GM23338 (cell line): ENCODE measurements at regions not wholly inside any gene's neighbourhood (a gene's known extent, or its start where the extent isn't known, plus 50 kb on each side); places are given as distances from the start of the nearest gene placed in this dataset.

Source experiments
- ATAC-seq: fragments of 200-7000 bp; cut with Tn5 transposase; 3 replicates; pipeline ENCODE4 v1.9.1; 2020
- DNase-seq: peaks from one replicate; pipeline ENCODE4 v3.0.0-alpha.2; 2015; ENCODE audit warnings: low spot score
- H2AFZ ChIP-seq: fragments of 200-600 bp; sonication (generic); 2 replicates; pipeline ENCODE4 v1.8.0; 2016; ENCODE audit warnings: antibody characterized with exemption, mild to moderate bottlenecking, moderate library complexity
- H3F3A ChIP-seq: fragments of 200-600 bp; sonication (generic); replicated peaks from 2 replicates; pipeline ENCODE4 v1.8.0; 2017; ENCODE audit warnings: antibody characterized with exemption, mixed run types, low read depth
- H3K27ac ChIP-seq: fragments of 200-600 bp; sonication (generic); 2 replicates; pipeline ENCODE4 v1.6.1; 2016; ENCODE audit warnings: low read depth
- H3K27me3 ChIP-seq: fragments of 200-600 bp; sonication (generic); 2 replicates; pipeline ENCODE4 v1.8.0; 2016; ENCODE audit warnings: mild to moderate bottlenecking, mixed run types, moderate library complexity; ENCODE audit not compliant: insufficient read depth
- H3K36me3 ChIP-seq: fragments of 200-600 bp; sonication (generic); 2 replicates; pipeline ENCODE4 v1.8.0; 2016; ENCODE audit warnings: mild to moderate bottlenecking; ENCODE audit not compliant: insufficient read depth
- H3K4me1 ChIP-seq: fragments of 200-600 bp; sonication (generic); 2 replicates; pipeline ENCODE4 v1.8.0; 2016; ENCODE audit warnings: mild to moderate bottlenecking, moderate library complexity; ENCODE audit not compliant: insufficient read depth
- H3K4me2 ChIP-seq: fragments of 200-600 bp; sonication (generic); 2 replicates; pipeline ENCODE4 v1.7.1; 2017; ENCODE audit warnings: mixed run types
- H3K4me3 ChIP-seq: fragments of 200-600 bp; sonication (generic); 2 replicates; pipeline ENCODE4 v1.6.1; 2016; ENCODE audit warnings: mixed run types
- H3K79me2 ChIP-seq: fragments of 200-600 bp; sonication (generic); replicated peaks from 2 replicates; pipeline ENCODE4 v1.8.0; 2017; ENCODE audit warnings: mild to moderate bottlenecking; ENCODE audit not compliant: insufficient read depth
- H3K9me2 ChIP-seq: fragments of 200-600 bp; sonication (generic); 2 replicates; pipeline ENCODE4 v1.8.0; 2017; ENCODE audit not compliant: insufficient read depth
- H4K20me1 ChIP-seq: fragments of 200-600 bp; sonication (generic); replicated peaks from 2 replicates; pipeline ENCODE4 v1.8.0; 2017; ENCODE audit warnings: mild to moderate bottlenecking; ENCODE audit not compliant: insufficient read depth
- H3K27ac Mint-ChIP-seq: 2 replicates; pipeline ENCODE4 v1.8.0; 2020; ENCODE audit warnings: inconsistent platforms, mild to moderate bottlenecking, moderate library complexity, mixed read lengths
- H3K27me3 Mint-ChIP-seq: 3 replicates; pipeline ENCODE4 v1.8.0; 2022; ENCODE audit warnings: low read depth, mild to moderate bottlenecking, moderate library complexity, mixed read lengths, inconsistent platforms; ENCODE audit not compliant: insufficient read depth, poor library complexity
- H3K36me3 Mint-ChIP-seq: 3 replicates; pipeline ENCODE4 v1.8.0; 2021; ENCODE audit warnings: low read depth, mild to moderate bottlenecking, inconsistent platforms, moderate library complexity, mixed read lengths
- H3K4me1 Mint-ChIP-seq: 3 replicates; pipeline ENCODE4 v1.8.0; 2020; ENCODE audit warnings: mild to moderate bottlenecking, inconsistent platforms, mixed read lengths
- H3K4me3 Mint-ChIP-seq: 3 replicates; pipeline ENCODE4 v1.8.0; 2021; ENCODE audit warnings: moderate library complexity, mild to moderate bottlenecking, inconsistent platforms, mixed read lengths
- H3K9me3 Mint-ChIP-seq: 3 replicates; pipeline ENCODE4 v1.8.0; 2020; ENCODE audit warnings: moderate library complexity, mild to moderate bottlenecking, inconsistent platforms, mixed read lengths
- CTCF ChIP-seq, 2 experiments: fragments of 200-600 bp in 1 of 2; sonication (generic) in 1 of 2; conservative IDR thresholded peaks; 2 replicates each; pipeline versions ENCODE4 v1.5.1 to v1.6.1; 2016 to 2017; ENCODE audit warnings: antibody characterized with exemption in 2 of 2, low read depth in 2 of 2, mild to moderate bottlenecking in 2 of 2, moderate library complexity in 1 of 2
- EZH2 ChIP-seq: fragments of 200-600 bp; sonication (generic); IDR thresholded peaks from one replicate; pipeline ENCODE4 v1.8.0; 2017; ENCODE audit warnings: antibody characterized with exemption, mild to moderate bottlenecking, low read depth; ENCODE audit not compliant: unreplicated experiment
- EZH2phosphoT487 ChIP-seq: fragments of 200-600 bp; sonication (generic); IDR thresholded peaks from one replicate; pipeline ENCODE4 v1.8.1; 2018; ENCODE audit warnings: antibody characterized with exemption; ENCODE audit not compliant: unreplicated experiment
- JUNB ChIP-seq: IDR thresholded peaks from one replicate; pipeline ENCODE4 v1.6.1; 2016; ENCODE audit warnings: antibody characterized with exemption; ENCODE audit not compliant: unreplicated experiment
- POLR2AphosphoS5 ChIP-seq: IDR thresholded peaks from 2 replicates; pipeline ENCODE4 v1.6.1; 2016; ENCODE audit warnings: antibody characterized with exemption, low read depth
- ZNF114 ChIP-seq: fragments of 250-450 bp; sonication (Bioruptor Pico); IDR thresholded peaks from 2 replicates; pipeline ENCODE4 v1.5.0; 2020; ENCODE audit warnings: mild to moderate bottlenecking, moderate library complexity
- ZNF462 ChIP-seq: fragments of 250-450 bp; sonication (Bioruptor Pico); IDR thresholded peaks from 2 replicates; pipeline ENCODE4 v1.5.0; 2020; ENCODE audit warnings: mild to moderate bottlenecking, moderate library complexity
- TF ChIP-seq, protein P1 (sequence below): IDR thresholded peaks from one replicate; pipeline ENCODE4 v1.6.1; 2018; ENCODE audit warnings: antibody characterized with exemption; ENCODE audit not compliant: unreplicated experiment

DNA sequence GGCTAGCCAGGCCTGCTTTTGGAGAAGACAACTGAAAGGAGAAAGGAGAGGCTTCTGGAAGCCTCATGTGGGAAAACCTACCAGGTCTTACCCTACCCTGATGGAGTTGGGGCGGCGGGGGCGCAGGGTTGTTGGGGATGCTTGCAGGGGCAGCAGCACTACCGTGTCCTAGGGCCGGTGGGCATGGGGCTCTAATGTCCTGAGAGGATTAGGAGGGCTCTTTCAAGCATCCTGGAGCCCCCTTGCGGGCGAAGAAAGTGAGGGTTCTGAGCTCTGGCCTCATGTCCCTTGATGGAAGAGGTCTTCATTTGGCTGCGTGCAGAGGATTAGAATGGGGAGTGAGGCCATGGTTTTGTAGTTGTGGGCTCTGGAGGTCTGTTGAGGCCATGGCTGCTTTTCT lies 86.9 kb upstream of the PITX1 start:
- Mint-ChIP-seq H3K36me3 (no peaks in the 10 kb centered on the region), H3K4me1 (no peaks in the 10 kb centered on the region), H3K27ac (no peak overlapping the region), H3K27me3 (peaks cover 8% of the 10 kb centered on the region), H3K9me3 (no peaks in the 10 kb centered on the region), H3K4me3 (no peak overlapping the region)
- peak; percentile 60 for DNase-seq
- Histone ChIP-seq H3K4me2 (no peak overlapping the region), H3K9me2 (no peaks in the 10 kb centered on the region; the same call in 1 of the 2 replicates), H3K36me3 (no peaks in the 10 kb centered on the region), H3F3A (no peaks in the 10 kb centered on the region), H3K27ac (no peak overlapping the region), H3K27me3 (no peaks in the 10 kb centered on the region), H2AFZ (no peak overlapping the region), H4K20me1 (no peaks in the 10 kb centered on the region), H3K4me1 (no peaks in the 10 kb centered on the region), H3K79me2 (no peaks in the 10 kb centered on the region), H3K4me3 (no peak overlapping the region)
- ATAC-seq = peak; percentile 85
- TF ChIP-seq EZH2phosphoT487 = no peak
- TF ChIP-seq CTCF (conservative IDR thresholded peaks at IDR 0.05; ENCODE audit: low read depth in 2 of 2) = peak; percentile 42 to 57
- TF ChIP-seq EZH2 = no peak

- no peak overlapping the region for H3K4me3 Mint-ChIP-seq
- Histone ChIP-seq H3K4me2 (no peak overlapping the region), H3K27me3 (no peaks in the 10 kb centered on the region), H3K27ac (no peak overlapping the region), H3K79me2 (no peaks in the 10 kb centered on the region), H3K9me2 (no peaks in the 10 kb centered on the region; the same call in 1 of the 2 replicates), H3F3A (no peaks in the 10 kb centered on the region), H4K20me1 (no peaks in the 10 kb centered on the region), H3K36me3 (no peaks in the 10 kb centered on the region), H3K4me3 (no peak overlapping the region), H2AFZ (no peak overlapping the region), H3K4me1 (no peaks in the 10 kb centered on the region)
- H3K27ac Mint-ChIP-seq = no peak overlapping the region
- peaks cover 8% of the 10 kb centered on the region for H3K27me3 Mint-ChIP-seq
- no peaks in the 10 kb centered on the region for H3K36me3 Mint-ChIP-seq
- H3K9me3 Mint-ChIP-seq = no peaks in the 10 kb centered on the region
- no peak for ATAC-seq
- DNase-seq = no peak
- H3K4me1 Mint-ChIP-seq = no peaks in the 10 kb centered on the region
- TF ChIP-seq ZNF462 (CRISPR knock-in tag) (no peak), EZH2phosphoT487 (no peak), ZNF114 (CRISPR knock-in tag) (no peak), EZH2 (no peak), POLR2AphosphoS5 (no peak), JUNB (no peak)
- TF ChIP-seq, protein P1, sequence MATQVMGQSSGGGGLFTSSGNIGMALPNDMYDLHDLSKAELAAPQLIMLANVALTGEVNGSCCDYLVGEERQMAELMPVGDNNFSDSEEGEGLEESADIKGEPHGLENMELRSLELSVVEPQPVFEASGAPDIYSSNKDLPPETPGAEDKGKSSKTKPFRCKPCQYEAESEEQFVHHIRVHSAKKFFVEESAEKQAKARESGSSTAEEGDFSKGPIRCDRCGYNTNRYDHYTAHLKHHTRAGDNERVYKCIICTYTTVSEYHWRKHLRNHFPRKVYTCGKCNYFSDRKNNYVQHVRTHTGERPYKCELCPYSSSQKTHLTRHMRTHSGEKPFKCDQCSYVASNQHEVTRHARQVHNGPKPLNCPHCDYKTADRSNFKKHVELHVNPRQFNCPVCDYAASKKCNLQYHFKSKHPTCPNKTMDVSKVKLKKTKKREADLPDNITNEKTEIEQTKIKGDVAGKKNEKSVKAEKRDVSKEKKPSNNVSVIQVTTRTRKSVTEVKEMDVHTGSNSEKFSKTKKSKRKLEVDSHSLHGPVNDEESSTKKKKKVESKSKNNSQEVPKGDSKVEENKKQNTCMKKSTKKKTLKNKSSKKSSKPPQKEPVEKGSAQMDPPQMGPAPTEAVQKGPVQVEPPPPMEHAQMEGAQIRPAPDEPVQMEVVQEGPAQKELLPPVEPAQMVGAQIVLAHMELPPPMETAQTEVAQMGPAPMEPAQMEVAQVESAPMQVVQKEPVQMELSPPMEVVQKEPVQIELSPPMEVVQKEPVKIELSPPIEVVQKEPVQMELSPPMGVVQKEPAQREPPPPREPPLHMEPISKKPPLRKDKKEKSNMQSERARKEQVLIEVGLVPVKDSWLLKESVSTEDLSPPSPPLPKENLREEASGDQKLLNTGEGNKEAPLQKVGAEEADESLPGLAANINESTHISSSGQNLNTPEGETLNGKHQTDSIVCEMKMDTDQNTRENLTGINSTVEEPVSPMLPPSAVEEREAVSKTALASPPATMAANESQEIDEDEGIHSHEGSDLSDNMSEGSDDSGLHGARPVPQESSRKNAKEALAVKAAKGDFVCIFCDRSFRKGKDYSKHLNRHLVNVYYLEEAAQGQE = no peak
Measured at GRCh38 chr5:135119481-135119880, 85.5 kb upstream of the PITX1 start.
